ENCODE measurements at regions not wholly inside any gene's neighbourhood (a gene's known extent, or its start where the extent isn't known, plus 50 kb on each side); places are given as distances from the start of the nearest gene placed in this dataset.

- Mint-ChIP-seq H3K4me1 (ENCODE audit: low read depth, unreplicated experiment) (peaks cover 15% of the 10 kb centered on the region), H3K36me3 (ENCODE audit: low read depth, unreplicated experiment) (no peaks in the 10 kb centered on the region), H3K27ac (ENCODE audit: unreplicated experiment) (peak overlapping the region; percentile 66), H3K27me3 (ENCODE audit: low read depth, unreplicated experiment) (peaks cover 22% of the 10 kb centered on the region), H3K4me3 (ENCODE audit: unreplicated experiment) (no peak overlapping the region), H3K9me3 (ENCODE audit: unreplicated experiment) (peaks cover 3% of the 10 kb centered on the region)
- no peaks in the 10 kb centered on the region for H3K4me1 ChIP-seq (ENCODE audit: insufficient read depth, low read length)
- no peak overlapping the region for H3K27ac ChIP-seq (ENCODE audit: low read depth, low read length)
- no peaks in the 10 kb centered on the region for H3K9me3 ChIP-seq (ENCODE audit: insufficient read depth, low read depth, low read length)
- FAIRE-seq (no peak), DNase-seq (ENCODE audit: low read depth) (no peak)
- no peaks in the 10 kb centered on the region for H4K20me1 ChIP-seq (ENCODE audit: insufficient read depth, low read length)
- no peak overlapping the region for H2AFZ ChIP-seq (ENCODE audit: low read depth, low read length)
- H3K27me3 ChIP-seq (ENCODE audit: insufficient read depth, low read length): no peaks in the 10 kb centered on the region
- no peak overlapping the region for H3K9ac ChIP-seq (ENCODE audit: low read length)
- H3K4me3 ChIP-seq (ENCODE audit: insufficient read depth, low read depth, low read length): no peak overlapping the region
- TF ChIP-seq CTCF (IDR thresholded peaks at IDR 0.05; ENCODE audit: insufficient read depth, low read depth, low read length): no peak
- no peak for TF ChIP-seq EZH2 (IDR thresholded peaks at IDR 0.05; ENCODE audit: insufficient read depth, low read length)
- H3K36me3 ChIP-seq (ENCODE audit: insufficient read depth, low read length): no peaks in the 10 kb centered on the region
- H3K4me2 ChIP-seq (ENCODE audit: low read length): no peak overlapping the region
- no peaks in the 10 kb centered on the region for H3K79me2 ChIP-seq (ENCODE audit: insufficient read depth, low read length)
These were observed 56.5 kb upstream of the FNDC1 start for GRCh38 chr6:159112714-159113113.

- Histone ChIP-seq H2AFZ (ENCODE audit: low read depth, low read length) (no peak overlapping the region), H3K4me3 (ENCODE audit: insufficient read depth, low read depth, low read length) (no peak overlapping the region), H3K27me3 (ENCODE audit: insufficient read depth, low read length) (no peaks in the 10 kb centered on the region), H4K20me1 (ENCODE audit: insufficient read depth, low read length) (no peaks in the 10 kb centered on the region), H3K36me3 (ENCODE audit: insufficient read depth, low read length) (no peaks in the 10 kb centered on the region), H3K4me2 (ENCODE audit: low read length) (no peak overlapping the region), H3K4me1 (ENCODE audit: insufficient read depth, low read length) (no peaks in the 10 kb centered on the region), H3K79me2 (ENCODE audit: insufficient read depth, low read length) (no peaks in the 10 kb centered on the region), H3K27ac (ENCODE audit: low read depth, low read length) (no peak overlapping the region), H3K9me3 (ENCODE audit: insufficient read depth, low read depth, low read length) (no peaks in the 10 kb centered on the region), H3K9ac (ENCODE audit: low read length) (no peak overlapping the region)
- peaks cover 15% of the 10 kb centered on the region for H3K4me1 Mint-ChIP-seq (ENCODE audit: low read depth, unreplicated experiment)
- no peak overlapping the region for H3K4me3 Mint-ChIP-seq (ENCODE audit: unreplicated experiment)
- DNase-seq (ENCODE audit: low read depth) (no peak), FAIRE-seq (no peak)
- H3K27me3 Mint-ChIP-seq (ENCODE audit: low read depth, unreplicated experiment): peaks cover 10% of the 10 kb centered on the region
- no peak overlapping the region for H3K27ac Mint-ChIP-seq (ENCODE audit: unreplicated experiment)
- TF ChIP-seq CTCF (IDR thresholded peaks at IDR 0.05; ENCODE audit: insufficient read depth, low read depth, low read length) (no peak), EZH2 (IDR thresholded peaks at IDR 0.05; ENCODE audit: insufficient read depth, low read length) (no peak)
- H3K36me3 Mint-ChIP-seq (ENCODE audit: low read depth, unreplicated experiment): no peaks in the 10 kb centered on the region
- H3K9me3 Mint-ChIP-seq (ENCODE audit: unreplicated experiment): no peaks in the 10 kb centered on the region
These were observed 58.5 kb upstream of the FNDC1 start for GRCh38 chr6:159110748-159111147.

GRCh38 chr6:159110013-159110412 is 59.2 kb upstream of the FNDC1 start:
- H4K20me1 ChIP-seq (ENCODE audit: insufficient read depth, low read length): no peaks in the 10 kb centered on the region
- no peaks in the 10 kb centered on the region for H3K36me3 Mint-ChIP-seq (ENCODE audit: low read depth, unreplicated experiment)
- no peak overlapping the region for H3K9ac ChIP-seq (ENCODE audit: low read length)
- TF ChIP-seq CTCF (IDR thresholded peaks at IDR 0.05; ENCODE audit: insufficient read depth, low read depth, low read length): peak; percentile 64
- no peak for TF ChIP-seq EZH2 (IDR thresholded peaks at IDR 0.05; ENCODE audit: insufficient read depth, low read length)
- H2AFZ ChIP-seq (ENCODE audit: low read depth, low read length): no peak overlapping the region
- H3K79me2 ChIP-seq (ENCODE audit: insufficient read depth, low read length): no peaks in the 10 kb centered on the region
- peaks cover 5% of the 10 kb centered on the region for H3K27me3 ChIP-seq (ENCODE audit: insufficient read depth, low read length)
- H3K9me3 Mint-ChIP-seq (ENCODE audit: unreplicated experiment): no peaks in the 10 kb centered on the region
- DNase-seq (ENCODE audit: low read depth): peak; percentile 18
- no peaks in the 10 kb centered on the region for H3K36me3 ChIP-seq (ENCODE audit: insufficient read depth, low read length)
- H3K4me3 ChIP-seq (ENCODE audit: insufficient read depth, low read depth, low read length): no peak overlapping the region
- H3K27ac Mint-ChIP-seq (ENCODE audit: unreplicated experiment): no peak overlapping the region
- H3K4me1 Mint-ChIP-seq (ENCODE audit: low read depth, unreplicated experiment): peaks cover 15% of the 10 kb centered on the region
- no peak for FAIRE-seq
- no peaks in the 10 kb centered on the region for H3K9me3 ChIP-seq (ENCODE audit: insufficient read depth, low read depth, low read length)
- H3K4me2 ChIP-seq (ENCODE audit: low read length): no peak overlapping the region
- no peak overlapping the region for H3K4me3 Mint-ChIP-seq (ENCODE audit: unreplicated experiment)
- H3K27me3 Mint-ChIP-seq (ENCODE audit: low read depth, unreplicated experiment): peaks cover 6% of the 10 kb centered on the region
- no peak overlapping the region for H3K27ac ChIP-seq (ENCODE audit: low read depth, low read length)
- H3K4me1 ChIP-seq (ENCODE audit: insufficient read depth, low read length): no peaks in the 10 kb centered on the region
